Natural killer cell treated with Interleukin-12 subunit alpha and Interleukin-12 subunit beta and Interleukin-15 and Interleukin-18, amount 100 ng/mL, for 72 hours (primary cell): ENCODE measurements at regions not wholly inside any gene's neighbourhood (a gene's known extent, or its start where the extent isn't known, plus 50 kb on each side); places are given as distances from the start of the nearest gene placed in this dataset.

Source experiments
- ATAC-seq, 2 donors: fragments of 150-1000 bp; cut with Tn5 transposase in 1 of 2; sonication (Bioruptor Pico), chemical (Tn5 transposase) in 1 of 2; 2 replicates each; pipeline ENCODE4 v1.10.0; 2021
- DNase-seq: peaks from one replicate; pipeline ENCODE4 v3.0.0; 2022; ENCODE audit warnings: low spot score
- H3K27ac Mint-ChIP-seq, 2 donors: 1 replicate in 1 of 2; 2 replicates in 1 of 2; pipeline ENCODE4 v1.8.0; 2022; ENCODE audit warnings: mixed read lengths in 2 of 2, mild to moderate bottlenecking in 1 of 2, moderate library complexity in 1 of 2
- H3K27me3 Mint-ChIP-seq, 2 donors: 1 replicate in 1 of 2; 2 replicates in 1 of 2; pipeline ENCODE4 v1.8.0; 2022; ENCODE audit warnings: mixed read lengths in 2 of 2
- H3K36me3 Mint-ChIP-seq: one replicate; pipeline ENCODE4 v1.8.0; 2022; ENCODE audit warnings: mixed read lengths
- H3K4me1 Mint-ChIP-seq, 2 donors: 1 replicate in 1 of 2; 2 replicates in 1 of 2; pipeline ENCODE4 v1.8.0; 2022; ENCODE audit warnings: low read depth in 2 of 2, mixed read lengths in 2 of 2, mild to moderate bottlenecking in 1 of 2
- H3K4me3 Mint-ChIP-seq: one replicate; pipeline ENCODE4 v1.8.0; 2022; ENCODE audit warnings: mixed read lengths
- H3K9me3 Mint-ChIP-seq: 2 replicates; pipeline ENCODE4 v1.8.0; 2022; ENCODE audit warnings: mixed read lengths

DNA sequence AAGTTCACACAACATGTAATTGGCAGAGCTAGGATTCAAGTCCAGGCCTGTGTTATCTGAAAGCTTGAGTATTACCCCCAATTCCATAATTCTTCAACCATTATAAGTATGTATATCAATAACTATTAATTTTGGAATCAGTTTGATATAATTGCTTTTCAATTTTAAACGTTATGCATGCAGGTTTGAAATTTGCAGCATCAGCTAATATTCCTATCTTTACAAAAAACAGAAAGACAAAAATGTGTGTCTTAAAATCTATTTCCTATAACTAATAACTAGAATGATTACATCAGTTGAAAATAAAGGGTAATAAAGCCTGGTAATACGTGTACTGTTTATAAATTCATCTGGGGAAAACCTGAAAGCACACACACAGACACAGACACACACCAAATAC, 543.3 kb upstream of the PKDCC start:
- peaks cover 3 to 7% of the 10 kb centered on the region in 2 donors for H3K27me3 Mint-ChIP-seq
- no peaks in the 10 kb centered on the region for H3K4me1 Mint-ChIP-seq
- H3K27ac Mint-ChIP-seq: no peak overlapping the region
- no peaks in the 10 kb centered on the region for H3K9me3 Mint-ChIP-seq
- no peak overlapping the region for H3K4me3 Mint-ChIP-seq
- ATAC-seq (no peak), DNase-seq (no peak)
- H3K36me3 Mint-ChIP-seq: no peaks in the 10 kb centered on the region

GRCh38 chr2:41510108-41510507, 537.7 kb upstream of the PKDCC start:
- Mint-ChIP-seq H3K4me3 (no peak overlapping the region), H3K4me1 (no peaks in the 10 kb centered on the region), H3K27ac (no peak overlapping the region), H3K9me3 (no peaks in the 10 kb centered on the region), H3K27me3 (peaks cover 3 to 7% of the 10 kb centered on the region in 2 donors), H3K36me3 (no peaks in the 10 kb centered on the region)
- DNase-seq (no peak), ATAC-seq (no peak)

- Mint-ChIP-seq H3K27ac (no peak overlapping the region), H3K36me3 (no peaks in the 10 kb centered on the region), H3K4me3 (no peak overlapping the region), H3K27me3 (no peaks in the 10 kb centered on the region), H3K9me3 (no peaks in the 10 kb centered on the region), H3K4me1 (no peaks in the 10 kb centered on the region)
- no peak for DNase-seq
- no peak for ATAC-seq
Measured at GRCh38 chr2:41521211-41521610, 526.6 kb upstream of the PKDCC start.

GRCh38 chr2:41527525-41528323, 520.1 kb upstream of the PKDCC start:
- Mint-ChIP-seq H3K27ac (no peak overlapping the region), H3K27me3 (peaks cover 0 to 2% of the 10 kb centered on the region in 2 donors), H3K9me3 (no peaks in the 10 kb centered on the region), H3K36me3 (no peaks in the 10 kb centered on the region), H3K4me1 (no peaks in the 10 kb centered on the region), H3K4me3 (no peak overlapping the region)
- no peak for ATAC-seq
- DNase-seq: no peak

DNA sequence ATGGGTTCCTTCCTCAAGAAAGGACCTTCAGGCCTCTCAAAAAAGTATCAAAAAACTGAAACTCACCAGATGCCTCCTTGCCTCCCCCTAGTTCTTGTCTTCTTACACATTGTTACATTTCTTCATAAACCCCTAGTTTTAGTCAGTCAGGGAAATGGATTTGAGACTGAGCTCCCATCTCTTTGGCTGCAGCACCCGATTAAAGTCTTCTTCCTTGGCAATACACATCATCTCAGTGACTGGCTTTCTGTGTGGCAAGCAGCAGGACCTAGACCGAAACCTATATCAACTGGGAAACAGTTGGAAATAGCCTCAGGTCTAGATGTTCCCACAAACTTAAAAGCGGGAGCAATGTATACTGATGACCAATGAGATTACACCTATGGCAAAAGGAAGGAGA, 512.2 kb upstream of the PKDCC start:
- H3K27me3 Mint-ChIP-seq: no peaks in the 10 kb centered on the region
- peaks cover 3% of the 10 kb centered on the region for H3K9me3 Mint-ChIP-seq
- H3K4me1 Mint-ChIP-seq: no peaks in the 10 kb centered on the region
- DNase-seq (no peak), ATAC-seq (no peak)
- no peak overlapping the region for H3K4me3 Mint-ChIP-seq
- no peak overlapping the region for H3K27ac Mint-ChIP-seq
- peaks cover 5% of the 10 kb centered on the region for H3K36me3 Mint-ChIP-seq

DNA sequence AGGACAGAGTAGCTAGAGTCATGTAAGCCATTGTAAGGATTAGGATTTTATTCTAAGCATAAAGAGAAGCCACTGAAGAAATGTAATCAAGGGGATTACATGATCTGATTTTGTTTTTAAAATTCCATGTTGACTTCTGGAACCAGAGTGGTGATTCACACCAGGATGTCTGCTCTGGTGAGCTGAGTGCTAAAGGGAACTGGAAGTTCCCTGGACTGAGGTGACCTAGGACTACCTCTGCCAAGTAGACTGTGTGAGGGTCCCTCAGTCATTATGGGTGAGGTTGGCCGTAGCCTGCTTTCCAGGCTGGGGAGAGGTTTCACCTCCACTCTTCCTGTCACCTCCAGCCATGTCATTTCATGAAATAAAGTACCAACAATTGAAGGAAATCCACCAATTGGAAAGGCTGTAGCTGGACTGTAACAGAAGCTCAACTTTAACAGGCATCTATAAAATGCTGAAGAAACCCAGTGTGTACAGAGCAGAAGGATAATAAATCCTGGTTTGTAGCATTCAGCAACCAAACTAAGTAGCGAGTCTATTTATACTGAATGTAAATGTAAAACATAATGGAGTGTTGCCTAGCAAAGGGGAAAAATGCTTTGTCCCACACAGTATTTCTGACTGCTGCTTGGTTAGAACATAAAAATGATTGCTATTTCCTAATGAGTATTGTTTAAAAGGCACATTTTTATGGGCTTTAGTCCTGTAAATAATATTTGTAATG, 507.4 kb upstream of the PKDCC start:
- no peak overlapping the region for H3K27ac Mint-ChIP-seq
- peaks cover 3% of the 10 kb centered on the region for H3K9me3 Mint-ChIP-seq
- no peak for DNase-seq
- no peaks in the 10 kb centered on the region for H3K27me3 Mint-ChIP-seq
- H3K36me3 Mint-ChIP-seq: peaks cover 4% of the 10 kb centered on the region
- no peaks in the 10 kb centered on the region for H3K4me1 Mint-ChIP-seq
- no peak for ATAC-seq
- H3K4me3 Mint-ChIP-seq: no peak overlapping the region

GRCh38 chr2:41543726-41544125, 504.1 kb upstream of the PKDCC start:
- no peaks in the 10 kb centered on the region for H3K27me3 Mint-ChIP-seq
- ATAC-seq (no peak), DNase-seq (no peak)
- H3K27ac Mint-ChIP-seq: no peak overlapping the region
- H3K36me3 Mint-ChIP-seq: no peaks in the 10 kb centered on the region
- no peaks in the 10 kb centered on the region for H3K4me1 Mint-ChIP-seq
- no peak overlapping the region for H3K4me3 Mint-ChIP-seq
- H3K9me3 Mint-ChIP-seq: no peaks in the 10 kb centered on the region

DNA sequence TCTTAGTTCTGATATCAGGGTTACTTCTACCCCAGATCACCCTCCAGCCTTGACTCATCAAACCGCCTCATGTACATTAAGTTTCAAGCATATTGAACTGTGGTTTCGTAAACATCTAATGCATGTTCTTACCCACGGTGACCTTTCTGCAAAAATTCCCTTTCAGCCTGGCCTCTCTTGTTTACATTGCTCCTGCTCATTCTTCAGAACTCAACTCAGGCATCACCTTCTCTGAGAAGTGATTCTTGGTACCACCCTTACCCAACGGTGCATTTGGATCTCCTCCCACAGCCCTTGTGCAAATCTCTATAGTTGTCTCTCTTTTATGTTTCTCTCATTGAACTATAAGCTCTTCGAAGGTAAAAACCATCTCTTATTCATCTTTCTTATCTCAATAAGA, 503.1 kb upstream of the PKDCC start:
- DNase-seq: no peak
- no peaks in the 10 kb centered on the region for H3K27me3 Mint-ChIP-seq
- no peak overlapping the region for H3K27ac Mint-ChIP-seq
- H3K36me3 Mint-ChIP-seq: no peaks in the 10 kb centered on the region
- no peaks in the 10 kb centered on the region for H3K4me1 Mint-ChIP-seq
- ATAC-seq: no peak
- H3K4me3 Mint-ChIP-seq: no peak overlapping the region
- no peaks in the 10 kb centered on the region for H3K9me3 Mint-ChIP-seq

GRCh38 chr2:41546031-41546430, 501.8 kb upstream of the PKDCC start:
- no peaks in the 10 kb centered on the region for H3K27me3 Mint-ChIP-seq
- no peak overlapping the region for H3K4me3 Mint-ChIP-seq
- no peaks in the 10 kb centered on the region for H3K4me1 Mint-ChIP-seq
- H3K27ac Mint-ChIP-seq: no peak overlapping the region
- no peak for ATAC-seq
- H3K36me3 Mint-ChIP-seq: no peaks in the 10 kb centered on the region
- no peak for DNase-seq
- no peaks in the 10 kb centered on the region for H3K9me3 Mint-ChIP-seq

- no peak overlapping the region for H3K4me3 Mint-ChIP-seq
- H3K9me3 Mint-ChIP-seq: peaks cover 7% of the 10 kb centered on the region
- no peak for DNase-seq
- H3K4me1 Mint-ChIP-seq: no peaks in the 10 kb centered on the region
- peaks cover 3 to 7% of the 10 kb centered on the region in 2 donors for H3K27me3 Mint-ChIP-seq
- no peak for ATAC-seq
- H3K36me3 Mint-ChIP-seq: no peaks in the 10 kb centered on the region
- no peak overlapping the region for H3K27ac Mint-ChIP-seq
Measured at GRCh38 chr2:41568648-41569047, 479.2 kb upstream of the PKDCC start.

- H3K9me3 Mint-ChIP-seq: peaks cover 3% of the 10 kb centered on the region
- H3K4me3 Mint-ChIP-seq: no peak overlapping the region
- no peaks in the 10 kb centered on the region for H3K36me3 Mint-ChIP-seq
- no peak overlapping the region for H3K27ac Mint-ChIP-seq
- ATAC-seq: no peak
- H3K27me3 Mint-ChIP-seq: peaks cover 3 to 7% of the 10 kb centered on the region in 2 donors
- DNase-seq: no peak
- no peaks in the 10 kb centered on the region for H3K4me1 Mint-ChIP-seq
Measured at GRCh38 chr2:41572154-41572553, 475.7 kb upstream of the PKDCC start.

GRCh38 chr2:41576423-41576822, 471.4 kb upstream of the PKDCC start:
- ATAC-seq (no peak), DNase-seq (no peak)
- H3K27ac Mint-ChIP-seq: no peak overlapping the region
- H3K36me3 Mint-ChIP-seq: no peaks in the 10 kb centered on the region
- no peaks in the 10 kb centered on the region for H3K9me3 Mint-ChIP-seq
- H3K4me1 Mint-ChIP-seq: no peaks in the 10 kb centered on the region
- peaks cover 0 to 7% of the 10 kb centered on the region in 2 donors for H3K27me3 Mint-ChIP-seq
- no peak overlapping the region for H3K4me3 Mint-ChIP-seq

GRCh38 chr2:41579806-41580205, 468.0 kb upstream of the PKDCC start:
- Mint-ChIP-seq H3K27me3 (peaks cover 2 to 7% of the 10 kb centered on the region in 2 donors), H3K27ac (no peak overlapping the region), H3K4me1 (no peaks in the 10 kb centered on the region), H3K36me3 (peaks cover 19% of the 10 kb centered on the region), H3K4me3 (no peak overlapping the region), H3K9me3 (peaks cover 10% of the 10 kb centered on the region)
- ATAC-seq: no peak
- no peak for DNase-seq

GRCh38 chr2:41580806-41581205, 467.0 kb upstream of the PKDCC start:
- Mint-ChIP-seq H3K27me3 (peaks cover 2 to 7% of the 10 kb centered on the region in 2 donors), H3K9me3 (peaks cover 19% of the 10 kb centered on the region), H3K27ac (no peak overlapping the region), H3K4me1 (no peaks in the 10 kb centered on the region), H3K4me3 (no peak overlapping the region), H3K36me3 (peaks cover 22% of the 10 kb centered on the region)
- ATAC-seq: no peak
- no peak for DNase-seq
